Colon (tissue), 2 donors: ENCODE measurements at regions not wholly inside any gene's neighbourhood (a gene's known extent, or its start where the extent isn't known, plus 50 kb on each side); places are given as distances from the start of the nearest gene placed in this dataset.

ENCODE experiments used
- FAIRE-seq: peaks from 2 replicates; lab custom pipeline; 2012; peaks lifted over from hg19 to GRCh38; lab: Jason Lieb, UNC
- donor health status: control.
- donor health status: control.

GRCh38 chr4:123455360-123455759 lies 58.8 kb downstream of the SPRY1 start:
- FAIRE-seq = no peak

- no peak for FAIRE-seq
These were observed 65.4 kb downstream of the SPRY1 start for GRCh38 chr4:123462007-123462406.

GRCh38 chr4:123463869-123464268 lies 67.3 kb downstream of the SPRY1 start:
- no peak for FAIRE-seq

GRCh38 chr4:123465416-123465815 lies 68.8 kb downstream of the SPRY1 start:
- no peak for FAIRE-seq

GRCh38 chr4:123466080-123466785 lies 69.6 kb downstream of the SPRY1 start:
- FAIRE-seq = no peak

GRCh38 chr4:123468479-123469031 lies 72.0 kb downstream of the SPRY1 start:
- FAIRE-seq = no peak

- no peak for FAIRE-seq
These were observed 72.7 kb downstream of the SPRY1 start for GRCh38 chr4:123469245-123469644.

GRCh38 chr4:123469696-123470095 lies 73.1 kb downstream of the SPRY1 start:
- FAIRE-seq = no peak

GRCh38 chr4:123470640-123471039 lies 74.0 kb downstream of the SPRY1 start:
- no peak for FAIRE-seq

GRCh38 chr4:123471655-123472369 lies 75.2 kb downstream of the SPRY1 start:
- FAIRE-seq = no peak

GRCh38 chr4:123474817-123475216 lies 78.2 kb downstream of the SPRY1 start:
- no peak for FAIRE-seq

- FAIRE-seq = no peak
These were observed 79.5 kb downstream of the SPRY1 start for GRCh38 chr4:123476089-123476488.

GRCh38 chr4:123477711-123478209 lies 81.2 kb downstream of the SPRY1 start:
- no peak for FAIRE-seq

GRCh38 chr4:123478859-123479345 lies 82.3 kb downstream of the SPRY1 start:
- FAIRE-seq = no peak

GRCh38 chr4:123479944-123480343 lies 83.3 kb downstream of the SPRY1 start:
- no peak for FAIRE-seq

GRCh38 chr4:123480706-123481418 lies 84.3 kb downstream of the SPRY1 start:
- no peak for FAIRE-seq

GRCh38 chr4:123481717-123482116 lies 85.1 kb downstream of the SPRY1 start:
- FAIRE-seq = no peak

- FAIRE-seq = no peak
These were observed 87.8 kb downstream of the SPRY1 start for GRCh38 chr4:123484291-123484926.

- FAIRE-seq = no peak
These were observed 89.0 kb downstream of the SPRY1 start for GRCh38 chr4:123485601-123486000.

- no peak for FAIRE-seq
These were observed 92.3 kb downstream of the SPRY1 start for GRCh38 chr4:123488916-123489315.

- FAIRE-seq = no peak
These were observed 98.9 kb downstream of the SPRY1 start for GRCh38 chr4:123495530-123495929.

- FAIRE-seq = no peak
These were observed 99.8 kb downstream of the SPRY1 start for GRCh38 chr4:123496421-123496820.
